ENCODE measurements at regions not wholly inside any gene's neighbourhood (a gene's known extent, or its start where the extent isn't known, plus 50 kb on each side); places are given as distances from the start of the nearest gene placed in this dataset.

GRCh38 chr4:156487107-156487506, 484.5 kb downstream of the PDGFC start (continued):
- no peak for TF ChIP-seq CTCF (conservative IDR thresholded peaks at IDR 0.05; ENCODE audit: low read depth in 2 of 2)
- no peak for TF ChIP-seq ETS1 (IDR thresholded peaks at IDR 0.05)
- TF ChIP-seq JUNB (IDR thresholded peaks at IDR 0.05; ENCODE audit: unreplicated experiment), result no peak
- TF ChIP-seq POLR2AphosphoS5 (IDR thresholded peaks at IDR 0.05; ENCODE audit: low read depth), result no peak
- TF ChIP-seq EZH2 (IDR thresholded peaks at IDR 0.05; ENCODE audit: low read depth, unreplicated experiment), result no peak
- no peak for TF ChIP-seq ZNF331 (CRISPR knock-in tag; IDR thresholded peaks at IDR 0.05; ENCODE audit: low read depth)
- TF ChIP-seq ZNF114 (CRISPR knock-in tag; IDR thresholded peaks at IDR 0.05), result no peak
- no peak for TF ChIP-seq STAT1 (IDR thresholded peaks at IDR 0.05; ENCODE audit: unreplicated experiment)

GRCh38 chr4:156481845-156482244, 489.8 kb downstream of the PDGFC start:
- no peak overlapping the region for H3K4me2 ChIP-seq
- H3K27me3 ChIP-seq (ENCODE audit: insufficient read depth), result no peaks in the 10 kb centered on the region
- H3K36me3 ChIP-seq (ENCODE audit: insufficient read depth), result no peaks in the 10 kb centered on the region
- H3F3A ChIP-seq (replicated peaks; ENCODE audit: low read depth), result no peaks in the 10 kb centered on the region
- H3K4me3 Mint-ChIP-seq, result no peak overlapping the region
- H3K27ac Mint-ChIP-seq, result no peak overlapping the region
- no peaks in the 10 kb centered on the region for H3K36me3 Mint-ChIP-seq (ENCODE audit: low read depth)
- no peaks in the 10 kb centered on the region for H3K79me2 ChIP-seq (replicated peaks; ENCODE audit: insufficient read depth)
- DNase-seq (ENCODE audit: low spot score), result no peak
- H4K20me1 ChIP-seq (replicated peaks; ENCODE audit: insufficient read depth), result no peaks in the 10 kb centered on the region
- H3K9me2 ChIP-seq (ENCODE audit: insufficient read depth), result no peaks in the 10 kb centered on the region
- no peaks in the 10 kb centered on the region for H3K4me1 Mint-ChIP-seq
- H3K27ac ChIP-seq (ENCODE audit: low read depth), result no peak overlapping the region
- ATAC-seq, result no peak
- no peaks in the 10 kb centered on the region; the same call in 1 of the 3 replicates for H3K9me3 Mint-ChIP-seq
- no peaks in the 10 kb centered on the region for H3K4me1 ChIP-seq (ENCODE audit: insufficient read depth)
- H3K4me3 ChIP-seq, result no peak overlapping the region
- no peak overlapping the region for H2AFZ ChIP-seq
- peaks cover 4% of the 10 kb centered on the region for H3K27me3 Mint-ChIP-seq (ENCODE audit: insufficient read depth, low read depth, poor library complexity)
- TF ChIP-seq ETS1 (IDR thresholded peaks at IDR 0.05) (no peak), NANOG (IDR thresholded peaks at IDR 0.05; ENCODE audit: borderline replicate concordance) (no peak), ZNF462 (CRISPR knock-in tag; IDR thresholded peaks at IDR 0.05) (no peak), STAT1 (IDR thresholded peaks at IDR 0.05; ENCODE audit: unreplicated experiment) (no peak), POLR2AphosphoS5 (IDR thresholded peaks at IDR 0.05; ENCODE audit: low read depth) (no peak), EZH2phosphoT487 (IDR thresholded peaks at IDR 0.05; ENCODE audit: unreplicated experiment) (no peak), REST (IDR thresholded peaks at IDR 0.05; ENCODE audit: unreplicated experiment) (no peak)

Measured in GM23338 (cell line).